ENCODE measurements at regions not wholly inside any gene's neighbourhood (a gene's known extent, or its start where the extent isn't known, plus 50 kb on each side); places are given as distances from the start of the nearest gene placed in this dataset.
A peak's percentile ranks its signal among the peaks of the same experiment; 100 is the strongest.
"Not testable (repeated sequence)": the region's sequence is repeated elsewhere in the genome, so short reads cannot be mapped to it uniquely, and the experiment has no call there.

GRCh38 chr7:69070476-69070875 is 527.8 kb upstream of the AUTS2 start:
- no peaks in the 10 kb centered on the region for H3K27me3 ChIP-seq
- no peak overlapping the region for H3K4me3 ChIP-seq
- peaks cover 0 to 22% (median 0%) of the 10 kb centered on the region in 3 donors for H3K9me3 ChIP-seq
- no peak overlapping the region for H3K27ac ChIP-seq
- TF ChIP-seq CTCF (IDR thresholded peaks at IDR 0.05) (no peak), POLR2AphosphoS5 (IDR thresholded peaks at IDR 0.05) (no peak), EP300 (IDR thresholded peaks at IDR 0.05) (no peak), POLR2A (IDR thresholded peaks at IDR 0.05) (no peak)
- 90 to 91% methylated on average over 2 to 3 of the region's 3 CpGs for WGBS, 2 donors (ENCODE audit: low coverage in 1 of 2)
- ATAC-seq = no peak
- no peaks in the 10 kb centered on the region for H3K36me3 ChIP-seq
- H3K4me1 ChIP-seq = no peaks in the 10 kb centered on the region

- Histone ChIP-seq H3K9me3 (peaks cover 0 to 18% (median 0%) of the 10 kb centered on the region in 3 donors), H3K36me3 (no peaks in the 10 kb centered on the region), H3K4me3 (no peak overlapping the region), H3K4me1 (peaks cover 0 to 15% (median 3%) of the 10 kb centered on the region in 3 donors), H3K27ac (no peak overlapping the region), H3K27me3 (no peaks in the 10 kb centered on the region)
- ATAC-seq = no peak
- no peak for TF ChIP-seq POLR2AphosphoS5 (IDR thresholded peaks at IDR 0.05)
- 80 to 92% methylated on average over 1 to 4 of the region's 4 CpGs for WGBS, 2 donors (ENCODE audit: low coverage in 1 of 2)
These were observed 521.7 kb upstream of the AUTS2 start for GRCh38 chr7:69076566-69076965.

GRCh38 chr7:69078997-69079769 is 519.1 kb upstream of the AUTS2 start:
- Histone ChIP-seq H3K4me3 (no peak overlapping the region), H3K9me3 (peaks cover 0 to 19% (median 0%) of the 10 kb centered on the region in 3 donors), H3K36me3 (no peaks in the 10 kb centered on the region), H3K4me1 (peaks cover 0 to 15% (median 3%) of the 10 kb centered on the region in 3 donors), H3K27ac (no peak overlapping the region), H3K27me3 (no peaks in the 10 kb centered on the region)
- WGBS, 2 donors (ENCODE audit: low coverage in 1 of 2) = 37 to 44% methylated on average over 6 to 7 of the region's 9 CpGs
- ATAC-seq = peak; percentile 61
- TF ChIP-seq POLR2AphosphoS5 (IDR thresholded peaks at IDR 0.05) (no peak), CTCF (IDR thresholded peaks at IDR 0.05) (no peak), EP300 (IDR thresholded peaks at IDR 0.05) (no peak), POLR2A (IDR thresholded peaks at IDR 0.05) (no peak)

GRCh38 chr7:69087281-69087680 is 511.0 kb upstream of the AUTS2 start:
- WGBS, 2 donors (ENCODE audit: low coverage in 1 of 2) = 76% methylated on average over 2 of the region's 2 CpGs; no CpG with 5 or more reads in 1 of the 2 donors
- not testable (repeated sequence) for H3K4me3 ChIP-seq, ATAC-seq, H3K4me1 ChIP-seq, H3K27ac ChIP-seq, H3K9me3 ChIP-seq, H3K27me3 ChIP-seq, H3K36me3 ChIP-seq

GRCh38 chr7:69088185-69088584 is 510.1 kb upstream of the AUTS2 start:
- ATAC-seq = no peak
- peaks cover 0 to 2% (median 0%) of the 10 kb centered on the region in 3 donors for H3K9me3 ChIP-seq
- no peaks in the 10 kb centered on the region for H3K36me3 ChIP-seq
- no peak overlapping the region for H3K4me3 ChIP-seq
- H3K27me3 ChIP-seq = no peaks in the 10 kb centered on the region
- no peak overlapping the region for H3K27ac ChIP-seq
- TF ChIP-seq EP300 (IDR thresholded peaks at IDR 0.05) (no peak), POLR2AphosphoS5 (IDR thresholded peaks at IDR 0.05) (no peak), POLR2A (IDR thresholded peaks at IDR 0.05) (no peak), CTCF (IDR thresholded peaks at IDR 0.05) (no peak)
- no peaks in the 10 kb centered on the region for H3K4me1 ChIP-seq

- H3K9me3 ChIP-seq = peaks cover 0 to 15% (median 0%) of the 10 kb centered on the region in 3 donors
- H3K27ac ChIP-seq = no peak overlapping the region
- H3K36me3 ChIP-seq = no peaks in the 10 kb centered on the region
- 73 to 93% methylated on average over 2 to 4 of the region's 4 CpGs for WGBS, 2 donors (ENCODE audit: low coverage in 1 of 2)
- no peak for TF ChIP-seq CTCF (IDR thresholded peaks at IDR 0.05)
- TF ChIP-seq EP300 (IDR thresholded peaks at IDR 0.05) = no peak
- no peak for TF ChIP-seq POLR2A (IDR thresholded peaks at IDR 0.05)
- no peak for TF ChIP-seq POLR2AphosphoS5 (IDR thresholded peaks at IDR 0.05)
- H3K4me1 ChIP-seq = no peaks in the 10 kb centered on the region
- no peak overlapping the region for H3K4me3 ChIP-seq
- H3K27me3 ChIP-seq = no peaks in the 10 kb centered on the region
- ATAC-seq = no peak
These were observed 507.3 kb upstream of the AUTS2 start for GRCh38 chr7:69090936-69091335.

Data from gastroesophageal sphincter (tissue), 4 donors.